GM23338 (cell line): ENCODE measurements at regions not wholly inside any gene's neighbourhood (a gene's known extent, or its start where the extent isn't known, plus 50 kb on each side); places are given as distances from the start of the nearest gene placed in this dataset.
A peak's percentile ranks its signal among the peaks of the same experiment; 100 is the strongest.

Experiments
- ATAC-seq: fragments of 200-7000 bp; cut with Tn5 transposase; 3 replicates; pipeline ENCODE4 v1.9.1; 2020
- DNase-seq: peaks from one replicate; pipeline ENCODE4 v3.0.0-alpha.2; 2015; ENCODE audit warnings: low spot score
- H2AFZ ChIP-seq: fragments of 200-600 bp; sonication (generic); 2 replicates; pipeline ENCODE4 v1.8.0; 2016; ENCODE audit warnings: antibody characterized with exemption, mild to moderate bottlenecking, moderate library complexity
- H3F3A ChIP-seq: fragments of 200-600 bp; sonication (generic); replicated peaks from 2 replicates; pipeline ENCODE4 v1.8.0; 2017; ENCODE audit warnings: antibody characterized with exemption, mixed run types, low read depth
- H3K27ac ChIP-seq: fragments of 200-600 bp; sonication (generic); 2 replicates; pipeline ENCODE4 v1.6.1; 2016; ENCODE audit warnings: low read depth
- H3K27me3 ChIP-seq: fragments of 200-600 bp; sonication (generic); 2 replicates; pipeline ENCODE4 v1.8.0; 2016; ENCODE audit warnings: mild to moderate bottlenecking, mixed run types, moderate library complexity; ENCODE audit not compliant: insufficient read depth
- H3K36me3 ChIP-seq: fragments of 200-600 bp; sonication (generic); 2 replicates; pipeline ENCODE4 v1.8.0; 2016; ENCODE audit warnings: mild to moderate bottlenecking; ENCODE audit not compliant: insufficient read depth
- H3K4me1 ChIP-seq: fragments of 200-600 bp; sonication (generic); 2 replicates; pipeline ENCODE4 v1.8.0; 2016; ENCODE audit warnings: mild to moderate bottlenecking, moderate library complexity; ENCODE audit not compliant: insufficient read depth
- H3K4me2 ChIP-seq: fragments of 200-600 bp; sonication (generic); 2 replicates; pipeline ENCODE4 v1.7.1; 2017; ENCODE audit warnings: mixed run types
- H3K4me3 ChIP-seq: fragments of 200-600 bp; sonication (generic); 2 replicates; pipeline ENCODE4 v1.6.1; 2016; ENCODE audit warnings: mixed run types
- H3K79me2 ChIP-seq: fragments of 200-600 bp; sonication (generic); replicated peaks from 2 replicates; pipeline ENCODE4 v1.8.0; 2017; ENCODE audit warnings: mild to moderate bottlenecking; ENCODE audit not compliant: insufficient read depth
- H3K9me2 ChIP-seq: fragments of 200-600 bp; sonication (generic); 2 replicates; pipeline ENCODE4 v1.8.0; 2017; ENCODE audit not compliant: insufficient read depth
- H4K20me1 ChIP-seq: fragments of 200-600 bp; sonication (generic); replicated peaks from 2 replicates; pipeline ENCODE4 v1.8.0; 2017; ENCODE audit warnings: mild to moderate bottlenecking; ENCODE audit not compliant: insufficient read depth
- H3K27ac Mint-ChIP-seq: 2 replicates; pipeline ENCODE4 v1.8.0; 2020; ENCODE audit warnings: inconsistent platforms, mild to moderate bottlenecking, moderate library complexity, mixed read lengths
- H3K27me3 Mint-ChIP-seq: 3 replicates; pipeline ENCODE4 v1.8.0; 2022; ENCODE audit warnings: low read depth, mild to moderate bottlenecking, moderate library complexity, mixed read lengths, inconsistent platforms; ENCODE audit not compliant: insufficient read depth, poor library complexity
- H3K36me3 Mint-ChIP-seq: 3 replicates; pipeline ENCODE4 v1.8.0; 2021; ENCODE audit warnings: low read depth, mild to moderate bottlenecking, inconsistent platforms, moderate library complexity, mixed read lengths
- H3K4me1 Mint-ChIP-seq: 3 replicates; pipeline ENCODE4 v1.8.0; 2020; ENCODE audit warnings: mild to moderate bottlenecking, inconsistent platforms, mixed read lengths
- H3K4me3 Mint-ChIP-seq: 3 replicates; pipeline ENCODE4 v1.8.0; 2021; ENCODE audit warnings: moderate library complexity, mild to moderate bottlenecking, inconsistent platforms, mixed read lengths
- H3K9me3 Mint-ChIP-seq: 3 replicates; pipeline ENCODE4 v1.8.0; 2020; ENCODE audit warnings: moderate library complexity, mild to moderate bottlenecking, inconsistent platforms, mixed read lengths
- ETS1 ChIP-seq: IDR thresholded peaks from 2 replicates; pipeline ENCODE4 v1.6.1; 2016; ENCODE audit warnings: antibody characterized with exemption
- EZH2 ChIP-seq: fragments of 200-600 bp; sonication (generic); IDR thresholded peaks from one replicate; pipeline ENCODE4 v1.8.0; 2017; ENCODE audit warnings: antibody characterized with exemption, mild to moderate bottlenecking, low read depth; ENCODE audit not compliant: unreplicated experiment
- EZH2phosphoT487 ChIP-seq: fragments of 200-600 bp; sonication (generic); IDR thresholded peaks from one replicate; pipeline ENCODE4 v1.8.1; 2018; ENCODE audit warnings: antibody characterized with exemption; ENCODE audit not compliant: unreplicated experiment
- JUNB ChIP-seq: IDR thresholded peaks from one replicate; pipeline ENCODE4 v1.6.1; 2016; ENCODE audit warnings: antibody characterized with exemption; ENCODE audit not compliant: unreplicated experiment
- ZNF114 ChIP-seq: fragments of 250-450 bp; sonication (Bioruptor Pico); IDR thresholded peaks from 2 replicates; pipeline ENCODE4 v1.5.0; 2020; ENCODE audit warnings: mild to moderate bottlenecking, moderate library complexity
- ZNF462 ChIP-seq: fragments of 250-450 bp; sonication (Bioruptor Pico); IDR thresholded peaks from 2 replicates; pipeline ENCODE4 v1.5.0; 2020; ENCODE audit warnings: mild to moderate bottlenecking, moderate library complexity
- TF ChIP-seq, protein P1 (sequence below): IDR thresholded peaks from one replicate; pipeline ENCODE4 v1.6.1; 2018; ENCODE audit warnings: antibody characterized with exemption; ENCODE audit not compliant: unreplicated experiment
- TF ChIP-seq, protein P2 (sequence below), 2 experiments: fragments of 200-600 bp in 1 of 2; sonication (generic) in 1 of 2; conservative IDR thresholded peaks; 2 replicates each; pipeline versions ENCODE4 v1.5.1 to v1.6.1; 2016 to 2017; ENCODE audit warnings: antibody characterized with exemption in 2 of 2, low read depth in 2 of 2, mild to moderate bottlenecking in 2 of 2, moderate library complexity in 1 of 2

GRCh38 chr12:46071335-46071734 lies 81.0 kb upstream of the SCAF11 start:
- Histone ChIP-seq H3K79me2 (no peaks in the 10 kb centered on the region), H4K20me1 (no peaks in the 10 kb centered on the region), H3K4me2 (no peak overlapping the region), H3K4me1 (no peaks in the 10 kb centered on the region), H3K27me3 (no peaks in the 10 kb centered on the region), H3K36me3 (no peaks in the 10 kb centered on the region), H3K9me2 (no peaks in the 10 kb centered on the region; the same call in 1 of the 2 replicates), H3K4me3 (no peak overlapping the region), H2AFZ (peak overlapping the region; percentile 82), H3F3A (no peaks in the 10 kb centered on the region), H3K27ac (no peak overlapping the region)
- ATAC-seq, result peak; percentile 47
- H3K4me1 Mint-ChIP-seq, result peaks cover 2% of the 10 kb centered on the region; the same call in 1 of the 3 replicates
- no peaks in the 10 kb centered on the region for H3K27me3 Mint-ChIP-seq
- H3K9me3 Mint-ChIP-seq, result peaks cover 3% of the 10 kb centered on the region; the same call in 2 of the 3 replicates
- no peak overlapping the region for H3K27ac Mint-ChIP-seq
- H3K36me3 Mint-ChIP-seq, result peaks cover 5% of the 10 kb centered on the region; the same call in 2 of the 3 replicates
- H3K4me3 Mint-ChIP-seq, result no peak overlapping the region
- TF ChIP-seq EZH2, result no peak
- TF ChIP-seq JUNB, result no peak
- no peak for TF ChIP-seq EZH2phosphoT487
- TF ChIP-seq ZNF462, result no peak
- TF ChIP-seq, protein P1, sequence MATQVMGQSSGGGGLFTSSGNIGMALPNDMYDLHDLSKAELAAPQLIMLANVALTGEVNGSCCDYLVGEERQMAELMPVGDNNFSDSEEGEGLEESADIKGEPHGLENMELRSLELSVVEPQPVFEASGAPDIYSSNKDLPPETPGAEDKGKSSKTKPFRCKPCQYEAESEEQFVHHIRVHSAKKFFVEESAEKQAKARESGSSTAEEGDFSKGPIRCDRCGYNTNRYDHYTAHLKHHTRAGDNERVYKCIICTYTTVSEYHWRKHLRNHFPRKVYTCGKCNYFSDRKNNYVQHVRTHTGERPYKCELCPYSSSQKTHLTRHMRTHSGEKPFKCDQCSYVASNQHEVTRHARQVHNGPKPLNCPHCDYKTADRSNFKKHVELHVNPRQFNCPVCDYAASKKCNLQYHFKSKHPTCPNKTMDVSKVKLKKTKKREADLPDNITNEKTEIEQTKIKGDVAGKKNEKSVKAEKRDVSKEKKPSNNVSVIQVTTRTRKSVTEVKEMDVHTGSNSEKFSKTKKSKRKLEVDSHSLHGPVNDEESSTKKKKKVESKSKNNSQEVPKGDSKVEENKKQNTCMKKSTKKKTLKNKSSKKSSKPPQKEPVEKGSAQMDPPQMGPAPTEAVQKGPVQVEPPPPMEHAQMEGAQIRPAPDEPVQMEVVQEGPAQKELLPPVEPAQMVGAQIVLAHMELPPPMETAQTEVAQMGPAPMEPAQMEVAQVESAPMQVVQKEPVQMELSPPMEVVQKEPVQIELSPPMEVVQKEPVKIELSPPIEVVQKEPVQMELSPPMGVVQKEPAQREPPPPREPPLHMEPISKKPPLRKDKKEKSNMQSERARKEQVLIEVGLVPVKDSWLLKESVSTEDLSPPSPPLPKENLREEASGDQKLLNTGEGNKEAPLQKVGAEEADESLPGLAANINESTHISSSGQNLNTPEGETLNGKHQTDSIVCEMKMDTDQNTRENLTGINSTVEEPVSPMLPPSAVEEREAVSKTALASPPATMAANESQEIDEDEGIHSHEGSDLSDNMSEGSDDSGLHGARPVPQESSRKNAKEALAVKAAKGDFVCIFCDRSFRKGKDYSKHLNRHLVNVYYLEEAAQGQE, result no peak
- TF ChIP-seq ZNF114 (CRISPR knock-in tag), result no peak
- no peak for TF ChIP-seq ETS1
- TF ChIP-seq, protein P2, sequence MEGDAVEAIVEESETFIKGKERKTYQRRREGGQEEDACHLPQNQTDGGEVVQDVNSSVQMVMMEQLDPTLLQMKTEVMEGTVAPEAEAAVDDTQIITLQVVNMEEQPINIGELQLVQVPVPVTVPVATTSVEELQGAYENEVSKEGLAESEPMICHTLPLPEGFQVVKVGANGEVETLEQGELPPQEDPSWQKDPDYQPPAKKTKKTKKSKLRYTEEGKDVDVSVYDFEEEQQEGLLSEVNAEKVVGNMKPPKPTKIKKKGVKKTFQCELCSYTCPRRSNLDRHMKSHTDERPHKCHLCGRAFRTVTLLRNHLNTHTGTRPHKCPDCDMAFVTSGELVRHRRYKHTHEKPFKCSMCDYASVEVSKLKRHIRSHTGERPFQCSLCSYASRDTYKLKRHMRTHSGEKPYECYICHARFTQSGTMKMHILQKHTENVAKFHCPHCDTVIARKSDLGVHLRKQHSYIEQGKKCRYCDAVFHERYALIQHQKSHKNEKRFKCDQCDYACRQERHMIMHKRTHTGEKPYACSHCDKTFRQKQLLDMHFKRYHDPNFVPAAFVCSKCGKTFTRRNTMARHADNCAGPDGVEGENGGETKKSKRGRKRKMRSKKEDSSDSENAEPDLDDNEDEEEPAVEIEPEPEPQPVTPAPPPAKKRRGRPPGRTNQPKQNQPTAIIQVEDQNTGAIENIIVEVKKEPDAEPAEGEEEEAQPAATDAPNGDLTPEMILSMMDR (conservative IDR thresholded peaks at IDR 0.05; ENCODE audit: low read depth in 2 of 2), result no peak
- no peak for DNase-seq
